K562 (cell line): ENCODE measurements at regions not wholly inside any gene's neighbourhood (a gene's known extent, or its start where the extent isn't known, plus 50 kb on each side); places are given as distances from the start of the nearest gene placed in this dataset.

Experiments used
- ATAC-seq: fragments of 200-7000 bp; cut with Tn5 transposase; 3 replicates; pipeline ENCODE4 v1.9.1; 2020; ENCODE audit warnings: moderate library complexity
- BruUV-seq: library from RNA; stranded (reverse); fragments of 400-500 nt; replicated peaks from 2 replicates; lab custom pipeline; 2021; lab: Mats Ljungman, UMichigan
- CTCF ChIA-PET: fragments of 300-600 bp; formaldehyde crosslinking; extraction: SDS; loops from one replicate; lab custom pipeline; 2021; ENCODE audit warnings: low intra/inter-chr PET ratio; lab: Yijun Ruan, JAX
- POLR2A ChIA-PET: fragments of 300-600, 350-650 bp; sonication (Branson Sonifier 250); formaldehyde crosslinking; extraction: SDS; loops from one replicate; lab custom pipeline; 2021; ENCODE audit warnings: antibody characterized with exemption, inconsistent platforms; lab: Yijun Ruan, JAX
- DNase-seq, 4 experiments: peaks; one replicate each; pipeline versions ENCODE4 v3.0.0 to v3.0.0-alpha.2; 2011 to 2018; ENCODE audit warnings: low spot score in 3 of 4, mixed read lengths in 3 of 4; ENCODE audit errors: extremely low read depth in 1 of 4
- FAIRE-seq: peaks from 2 replicates; lab custom pipeline; 2011; peaks lifted over from hg19 to GRCh38; lab: Jason Lieb, UNC
- H2AFZ ChIP-seq: 2 replicates; pipeline ENCODE4 v1.6.0; 2011; ENCODE audit warnings: low read depth, low read length, control low read depth, inconsistent platforms
- H3K27ac ChIP-seq: fragments of 200-600 bp; 3 replicates; pipeline ENCODE4 v1.8.0; 2011; ENCODE audit warnings: low read depth, mild to moderate bottlenecking, control low read depth, inconsistent platforms, low read length, moderate library complexity, mixed read lengths; ENCODE audit errors: extremely low read depth
- H3K27me3 ChIP-seq, 2 experiments: fragments of 300-600 bp in 1 of 2; 2 replicates in 1 of 2; 3 replicates in 1 of 2; pipeline versions ENCODE4 v1.6.0 to v1.8.0; 2011; ENCODE audit warnings: inconsistent platforms in 2 of 2, low read length in 2 of 2, mild to moderate bottlenecking in 1 of 2, mixed read lengths in 1 of 2, moderate library complexity in 1 of 2; ENCODE audit not compliant: control insufficient read depth in 2 of 2, insufficient read depth in 2 of 2
- H3K36me3 ChIP-seq: fragments of 300-600 bp; 3 replicates; pipeline ENCODE4 v1.8.0; 2011; ENCODE audit warnings: mild to moderate bottlenecking, low read length, inconsistent platforms; ENCODE audit not compliant: control insufficient read depth, insufficient read depth
- H3K4me1 ChIP-seq, 2 experiments: fragments of 200-600 bp in 1 of 2; replicated peaks in 1 of 2; 2 replicates in 1 of 2; 3 replicates in 1 of 2; pipeline versions ENCODE4 v1.5.1 to v1.8.0; 2011; ENCODE audit warnings: inconsistent platforms in 2 of 2, low read length in 2 of 2, mild to moderate bottlenecking in 1 of 2, mixed read lengths in 1 of 2, moderate library complexity in 1 of 2; ENCODE audit not compliant: control insufficient read depth in 2 of 2, insufficient read depth in 2 of 2
- H3K4me2 ChIP-seq: 2 replicates; pipeline ENCODE4 v1.6.1; 2011; ENCODE audit warnings: low read length, control low read depth, inconsistent platforms, mixed read lengths; ENCODE audit not compliant: insufficient read depth
- H3K4me3 ChIP-seq: fragments of 200-600 bp; sonication (generic), shearing (Covaris generic); 2 replicates; pipeline ENCODE4 v1.5.1; 2016; ENCODE audit warnings: control low read depth, inconsistent platforms
- H3K79me2 ChIP-seq: fragments of 200-600 bp; 3 replicates; pipeline ENCODE4 v1.8.0; 2011; ENCODE audit warnings: low read length, inconsistent platforms; ENCODE audit not compliant: control insufficient read depth, insufficient read depth
- H3K9ac ChIP-seq, 2 experiments: 2 replicates each; pipeline versions ENCODE4 v1.6.0 to v1.6.1; 2011; ENCODE audit warnings: low read depth in 2 of 2, low read length in 2 of 2, control low read depth in 1 of 2, inconsistent platforms in 1 of 2, mild to moderate bottlenecking in 1 of 2, mixed read lengths in 1 of 2; ENCODE audit not compliant: insufficient read depth in 1 of 2
- H3K9me1 ChIP-seq: one replicate; pipeline ENCODE4 v1.6.0; 2011; ENCODE audit warnings: inconsistent platforms, mild to moderate bottlenecking, low read length, moderate library complexity; ENCODE audit not compliant: control insufficient read depth, insufficient read depth
- H3K9me3 ChIP-seq: replicated peaks from 2 replicates; pipeline ENCODE4 v1.5.1; 2011; ENCODE audit warnings: low read depth, low read length, inconsistent platforms; ENCODE audit not compliant: control insufficient read depth, insufficient read depth
- H4K20me1 ChIP-seq: replicated peaks from 2 replicates; pipeline ENCODE4 v1.6.1; 2011; ENCODE audit warnings: low read length, inconsistent platforms, mixed read lengths; ENCODE audit not compliant: control insufficient read depth, insufficient read depth
- GABPB1 ChIP-seq: sonication (generic); formaldehyde crosslinking; IDR thresholded peaks from 2 replicates; pipeline ENCODE4 v1.8.0; 2022; ENCODE audit warnings: mild to moderate bottlenecking, missing genetic modification reagents
- KLF13 ChIP-seq: fragments of 450-650 bp; IDR thresholded peaks from 2 replicates; pipeline ENCODE4 v1.6.1; 2016; ENCODE audit warnings: missing genetic modification characterization, low read depth, mild to moderate bottlenecking, missing compliant biosample characterization, moderate library complexity, borderline replicate concordance
- MBD1 ChIP-seq: fragments of 250-450 bp; sonication (Bioruptor Pico); IDR thresholded peaks from 2 replicates; pipeline ENCODE4 v1.8.0; 2022; ENCODE audit warnings: inconsistent platforms
- STAT5A ChIP-seq: IDR thresholded peaks from 2 replicates; pipeline ENCODE4 v1.6.1; 2012; ENCODE audit warnings: low read length, inconsistent platforms, borderline replicate concordance
- ZFPM2 ChIP-seq: fragments of 250-450 bp; sonication (Bioruptor Pico); IDR thresholded peaks from 2 replicates; pipeline ENCODE4 v1.5.1; 2022; ENCODE audit warnings: mild to moderate bottlenecking
- ZNF592 ChIP-seq: fragments of 450-650 bp; IDR thresholded peaks from 2 replicates; pipeline ENCODE4 v1.6.1; 2017; ENCODE audit warnings: antibody characterized with exemption, mild to moderate bottlenecking
- WGBS: fragments of 100-300 bp; shearing (Covaris generic); methylation state at CpG from one replicate; pipeline ENCODE4 v1.1.6; 2016; ENCODE audit warnings: low coverage, mixed read lengths; ENCODE audit not compliant: insufficient coverage; ENCODE audit errors: missing lambda C conversion rate; 5-methylcytosine and 5-hydroxymethylcytosine counted together
- in situ Hi-C: fragments of 300-500 bp; cut with MboI; formaldehyde crosslinking; loops from 4 replicates; pipeline ENCODE4 v1.15.0; 2018; ENCODE audit warnings: inconsistent platforms, mixed read lengths
- intact Hi-C: fragments of 100-400 bp; cut with micrococcal nuclease; formaldehyde crosslinking; loops from 2 replicates; pipeline ENCODE4 v1.14.2; 2022

- H3K4me2 ChIP-seq: no peak overlapping the region
- FAIRE-seq (no peak), ATAC-seq (no peak), DNase-seq (no peak)
- no TSS peak for BruUV-seq
- H3K27ac ChIP-seq: no peak overlapping the region
- H3K4me1 ChIP-seq: no peaks in the 10 kb centered on the region
- in situ Hi-C loops: loop anchor here (25.0 kb wide), 1 partner anchor 1658 kb away; no protein-coding TSS in a partner anchor
- POLR2A ChIA-PET: no interaction called here
- CTCF ChIA-PET: interaction anchor here (0.6 kb wide), 1 partner anchor 146 kb away, joined by 3 read pairs; no protein-coding TSS in a partner anchor
- TF ChIP-seq STAT5A: no peak
- no peak for TF ChIP-seq ZNF592
- TF ChIP-seq ZFPM2 (CRISPR knock-in tag): no peak
- no peak for TF ChIP-seq MBD1 (CRISPR knock-in tag)
- TF ChIP-seq KLF13: no peak
- no peak for TF ChIP-seq GABPB1 (CRISPR knock-in tag)
- no peaks in the 10 kb centered on the region for H3K9me3 ChIP-seq
- no peaks in the 10 kb centered on the region for H3K79me2 ChIP-seq
- no peaks in the 10 kb centered on the region for H3K36me3 ChIP-seq
- no peak overlapping the region for H2AFZ ChIP-seq
- no peaks in the 10 kb centered on the region for H3K9me1 ChIP-seq
- no peak overlapping the region for H3K4me3 ChIP-seq
- intact Hi-C loops: no loop called here
- H4K20me1 ChIP-seq: no peaks in the 10 kb centered on the region
- no peaks in the 10 kb centered on the region for H3K27me3 ChIP-seq
- H3K9ac ChIP-seq: no peak overlapping the region
- WGBS: under 1% methylated on average over 7 of the region's 7 CpGs
These were observed 249.3 kb downstream of the REEP3 start for GRCh38 chr10:63770523-63770922.
